HCT116 (cell line): ENCODE measurements at regions not wholly inside any gene's neighbourhood (a gene's known extent, or its start where the extent isn't known, plus 50 kb on each side); places are given as distances from the start of the nearest gene placed in this dataset.

Experiments used
- ATAC-seq: fragments of 200-7000 bp; cut with Tn5 transposase; 2 replicates; pipeline ENCODE4 v1.9.1; 2020; ENCODE audit warnings: mild to moderate bottlenecking, moderate library complexity
- BruUV-seq: library from RNA; stranded (reverse); fragments of 400-500 nt; replicated peaks from 2 replicates; lab custom pipeline; 2021; lab: Mats Ljungman, UMichigan
- CTCF ChIA-PET: fragments of 300-600 bp; sonication (Branson Sonifier 250); formaldehyde crosslinking; loops from one replicate; lab custom pipeline; 2021; ENCODE audit warnings: antibody characterized with exemption; lab: Charles Lee
- POLR2A ChIA-PET: fragments of 300-600, 350-600 bp; sonication (Branson Sonifier 250); formaldehyde crosslinking; loops from one replicate; lab custom pipeline; 2021; ENCODE audit warnings: antibody characterized with exemption; lab: Charles Lee
- RAD21 ChIA-PET, 2 experiments: fragments of 300-600 bp; sonication (Branson Sonifier 250); formaldehyde crosslinking; loops; one replicate each; lab custom pipeline; 2023; ENCODE audit warnings: low total read pairs in 2 of 2; ENCODE audit not compliant: uncharacterized antibody in 2 of 2, unreplicated experiment in 2 of 2, low non-redundant PET in 1 of 2; lab: Charles Lee
- DNase-seq: peaks from one replicate; pipeline ENCODE4 v3.0.0-alpha.2; 2010; ENCODE audit warnings: low read depth, low spot score
- H2AFZ ChIP-seq: fragments of 200-600 bp; shearing (Covaris generic), sonication (generic); 2 replicates; pipeline ENCODE4 v1.6.1; 2017; ENCODE audit warnings: low read depth, mixed run types, mixed read lengths, antibody characterized with exemption, low read length; ENCODE audit not compliant: poor library complexity, severe bottlenecking
- H3K27ac ChIP-seq: 2 replicates; pipeline ENCODE4 v1.5.1; 2012; ENCODE audit warnings: low read depth, low read length
- H3K27me3 ChIP-seq: fragments of 200-600 bp; sonication (generic); 2 replicates; pipeline ENCODE4 v1.6.1; 2016; ENCODE audit warnings: mixed run types, low read length, mixed read lengths; ENCODE audit not compliant: insufficient read depth
- H3K36me3 ChIP-seq, 2 experiments: fragments of 200-500 bp in 1 of 2; fragments of 200-600 bp in 1 of 2; sonication (Bioruptor generic) in 1 of 2; sonication (generic) in 1 of 2; 2 replicates each; pipeline versions ENCODE4 v1.5.1 to v1.6.1; 2014 to 2016; ENCODE audit warnings: low read length in 2 of 2, inconsistent platforms in 1 of 2, mixed read lengths in 1 of 2, mixed run types in 1 of 2; ENCODE audit not compliant: insufficient read depth in 2 of 2, control insufficient read depth in 1 of 2
- H3K4me1 ChIP-seq, 2 experiments: fragments of 200-600 bp in 1 of 2; sonication (generic) in 1 of 2; 2 replicates each; pipeline versions ENCODE4 v1.5.1 to v1.6.1; 2012 to 2017; ENCODE audit warnings: low read length in 2 of 2, inconsistent platforms in 1 of 2, mild to moderate bottlenecking in 1 of 2, mixed read lengths in 1 of 2, mixed run types in 1 of 2, moderate library complexity in 1 of 2; ENCODE audit not compliant: insufficient read depth in 2 of 2, control insufficient read depth in 1 of 2
- H3K4me2 ChIP-seq: fragments of 200-600 bp; sonication (generic); 2 replicates; pipeline ENCODE4 v1.6.1; 2017; ENCODE audit warnings: mixed run types, low read length, mixed read lengths
- H3K4me3 ChIP-seq, 2 experiments: fragments of 200-600 bp in 1 of 2; sonication (generic) in 1 of 2; replicated peaks in 1 of 2; 2 replicates each; pipeline ENCODE4 v1.5.1; 2011 to 2016; ENCODE audit warnings: low read length in 2 of 2, control low read depth in 1 of 2, low read depth in 1 of 2, mild to moderate bottlenecking in 1 of 2, mixed read lengths in 1 of 2, mixed run types in 1 of 2
- H3K79me2 ChIP-seq: fragments of 200-600 bp; sonication (generic); 2 replicates; pipeline ENCODE4 v1.6.1; 2017; ENCODE audit warnings: mild to moderate bottlenecking, mixed run types, low read length, moderate library complexity, mixed read lengths; ENCODE audit not compliant: insufficient read depth
- H3K9ac ChIP-seq: fragments of 200-600 bp; sonication (generic); 2 replicates; pipeline ENCODE4 v1.6.1; 2016; ENCODE audit warnings: low read length, mixed read lengths
- H3K9me2 ChIP-seq: fragments of 200-600 bp; sonication (generic), shearing (Covaris generic); 2 replicates; pipeline ENCODE4 v1.6.1; 2017; ENCODE audit warnings: mixed run types, mild to moderate bottlenecking, moderate library complexity; ENCODE audit not compliant: insufficient read depth
- H3K9me3 ChIP-seq, 2 experiments: fragments of 200-500 bp in 1 of 2; fragments of 200-600 bp in 1 of 2; sonication (Bioruptor generic) in 1 of 2; sonication (generic) in 1 of 2; 2 replicates each; pipeline ENCODE4 v1.6.1; 2014 to 2017; ENCODE audit warnings: low read length in 2 of 2, mixed read lengths in 2 of 2, inconsistent platforms in 1 of 2, low read depth in 1 of 2, mild to moderate bottlenecking in 1 of 2, mixed run types in 1 of 2, moderate library complexity in 1 of 2; ENCODE audit not compliant: control insufficient read depth in 1 of 2, insufficient read depth in 1 of 2
- H4K20me1 ChIP-seq: fragments of 200-600 bp; sonication (generic), shearing (Covaris generic); 2 replicates; pipeline ENCODE4 v1.6.1; 2017; ENCODE audit warnings: mixed run types, mild to moderate bottlenecking, moderate library complexity; ENCODE audit not compliant: insufficient read depth
- ATF3 ChIP-seq: IDR thresholded peaks from 2 replicates; pipeline ENCODE4 v1.6.1; 2012
- CBX3 ChIP-seq: IDR thresholded peaks from 2 replicates; pipeline ENCODE4 v1.6.1; 2012; ENCODE audit warnings: low read depth
- CEBPB ChIP-seq: IDR thresholded peaks from 2 replicates; pipeline ENCODE4 v1.6.1; 2012; ENCODE audit warnings: low read depth
- ELF1 ChIP-seq: IDR thresholded peaks from 2 replicates; pipeline ENCODE4 v1.6.1; 2012; ENCODE audit warnings: low read depth, borderline replicate concordance
- EZH2 ChIP-seq: fragments of 200-600 bp; sonication (generic); IDR thresholded peaks from 2 replicates; pipeline ENCODE4 v1.6.1; 2017; ENCODE audit warnings: antibody characterized with exemption, mixed run types
- EZH2phosphoT487 ChIP-seq: fragments of 200-600 bp; IDR thresholded peaks from 2 replicates; pipeline ENCODE4 v1.6.1; 2018; ENCODE audit warnings: antibody characterized with exemption, borderline replicate concordance
- FOSL1 ChIP-seq: IDR thresholded peaks from 2 replicates; pipeline ENCODE4 v1.6.1; 2012; ENCODE audit warnings: low read depth
- JUND ChIP-seq: IDR thresholded peaks from 2 replicates; pipeline ENCODE4 v1.6.1; 2012
- POLR2A ChIP-seq: IDR thresholded peaks from 2 replicates; pipeline ENCODE4 v1.7.0; 2011; ENCODE audit warnings: borderline replicate concordance; ENCODE audit not compliant: insufficient read depth, insufficient read length; ENCODE audit errors: extremely low read depth
- POLR2AphosphoS5 ChIP-seq: IDR thresholded peaks from 2 replicates; pipeline ENCODE4 v1.6.1; 2011; ENCODE audit warnings: mild to moderate bottlenecking, low read depth, low read length, moderate library complexity
- RAD21 ChIP-seq: IDR thresholded peaks from 2 replicates; pipeline ENCODE4 v1.6.1; 2012; ENCODE audit warnings: low read depth, mild to moderate bottlenecking
- SP1 ChIP-seq: IDR thresholded peaks from 2 replicates; pipeline ENCODE4 v1.6.1; 2012; ENCODE audit warnings: low read depth
- SRF ChIP-seq: IDR thresholded peaks from 2 replicates; pipeline ENCODE4 v1.6.1; 2012; ENCODE audit warnings: low read depth
- TCF7L2 ChIP-seq: IDR thresholded peaks from 2 replicates; pipeline ENCODE4 v1.7.0; 2011; ENCODE audit warnings: borderline replicate concordance, inconsistent platforms; ENCODE audit not compliant: insufficient read depth, insufficient read length; ENCODE audit errors: extremely low read depth
- ZNF274 ChIP-seq: fragments of 200-500 bp; sonication (Bioruptor generic); IDR thresholded peaks from 2 replicates; pipeline ENCODE4 v1.6.1; 2014; ENCODE audit warnings: mild to moderate bottlenecking, low read depth, low read length, inconsistent platforms
- intact Hi-C: fragments of 100-400 bp; cut with micrococcal nuclease; formaldehyde crosslinking; loops from 2 replicates; pipeline ENCODE4 v1.10.0; 2022
- TF ChIP-seq, protein P1 (sequence below): IDR thresholded peaks from 2 replicates; pipeline ENCODE4 v1.6.1; 2012
- TF ChIP-seq, protein P2 (sequence below): IDR thresholded peaks from 2 replicates; pipeline ENCODE4 v1.6.1; 2012; ENCODE audit warnings: low read depth

DNA sequence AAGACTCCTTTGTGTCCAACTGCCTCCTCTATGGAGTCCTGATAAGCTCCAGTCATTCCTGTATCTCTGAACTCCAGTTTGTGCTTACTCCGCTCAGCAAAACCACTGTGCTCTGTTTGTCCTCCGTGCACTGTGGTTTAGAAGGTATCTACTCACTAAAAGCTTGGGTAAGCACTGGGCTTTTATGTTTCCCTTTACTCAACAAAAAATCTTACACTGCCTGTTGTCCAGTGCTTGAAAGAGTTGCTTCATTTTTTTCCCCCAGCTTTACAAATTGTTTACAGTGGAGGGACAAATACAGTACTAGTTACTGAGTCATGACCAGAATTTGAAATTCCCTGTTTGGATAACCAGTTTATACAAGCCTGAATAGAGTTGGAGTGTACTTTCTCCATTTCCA, 545.3 kb upstream of the FAT1 start:
- TF ChIP-seq SRF (no peak), RAD21 (no peak), SP1 (no peak), EZH2 (no peak), TCF7L2 (no peak), CEBPB (no peak), ELF1 (no peak), EZH2phosphoT487 (no peak), ZNF274 (no peak), CBX3 (no peak), FOSL1 (no peak), JUND (no peak), POLR2A (no peak), ATF3 (no peak), POLR2AphosphoS5 (no peak)
- TF ChIP-seq, protein P1, sequence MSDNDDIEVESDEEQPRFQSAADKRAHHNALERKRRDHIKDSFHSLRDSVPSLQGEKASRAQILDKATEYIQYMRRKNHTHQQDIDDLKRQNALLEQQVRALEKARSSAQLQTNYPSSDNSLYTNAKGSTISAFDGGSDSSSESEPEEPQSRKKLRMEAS = no peak
- TF ChIP-seq, protein P2, sequence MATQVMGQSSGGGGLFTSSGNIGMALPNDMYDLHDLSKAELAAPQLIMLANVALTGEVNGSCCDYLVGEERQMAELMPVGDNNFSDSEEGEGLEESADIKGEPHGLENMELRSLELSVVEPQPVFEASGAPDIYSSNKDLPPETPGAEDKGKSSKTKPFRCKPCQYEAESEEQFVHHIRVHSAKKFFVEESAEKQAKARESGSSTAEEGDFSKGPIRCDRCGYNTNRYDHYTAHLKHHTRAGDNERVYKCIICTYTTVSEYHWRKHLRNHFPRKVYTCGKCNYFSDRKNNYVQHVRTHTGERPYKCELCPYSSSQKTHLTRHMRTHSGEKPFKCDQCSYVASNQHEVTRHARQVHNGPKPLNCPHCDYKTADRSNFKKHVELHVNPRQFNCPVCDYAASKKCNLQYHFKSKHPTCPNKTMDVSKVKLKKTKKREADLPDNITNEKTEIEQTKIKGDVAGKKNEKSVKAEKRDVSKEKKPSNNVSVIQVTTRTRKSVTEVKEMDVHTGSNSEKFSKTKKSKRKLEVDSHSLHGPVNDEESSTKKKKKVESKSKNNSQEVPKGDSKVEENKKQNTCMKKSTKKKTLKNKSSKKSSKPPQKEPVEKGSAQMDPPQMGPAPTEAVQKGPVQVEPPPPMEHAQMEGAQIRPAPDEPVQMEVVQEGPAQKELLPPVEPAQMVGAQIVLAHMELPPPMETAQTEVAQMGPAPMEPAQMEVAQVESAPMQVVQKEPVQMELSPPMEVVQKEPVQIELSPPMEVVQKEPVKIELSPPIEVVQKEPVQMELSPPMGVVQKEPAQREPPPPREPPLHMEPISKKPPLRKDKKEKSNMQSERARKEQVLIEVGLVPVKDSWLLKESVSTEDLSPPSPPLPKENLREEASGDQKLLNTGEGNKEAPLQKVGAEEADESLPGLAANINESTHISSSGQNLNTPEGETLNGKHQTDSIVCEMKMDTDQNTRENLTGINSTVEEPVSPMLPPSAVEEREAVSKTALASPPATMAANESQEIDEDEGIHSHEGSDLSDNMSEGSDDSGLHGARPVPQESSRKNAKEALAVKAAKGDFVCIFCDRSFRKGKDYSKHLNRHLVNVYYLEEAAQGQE = no peak
- no peak overlapping the region for H3K4me3 ChIP-seq

More for the DNA sequence above, 545.3 kb upstream of the FAT1 start:
- H3K9me2 ChIP-seq = no peaks in the 10 kb centered on the region
- ATAC-seq = no peak
- H3K79me2 ChIP-seq = no peaks in the 10 kb centered on the region
- no peak overlapping the region for H3K27ac ChIP-seq
- H3K4me1 ChIP-seq = no peaks in the 10 kb centered on the region
- H3K9ac ChIP-seq = no peak overlapping the region
- no peak overlapping the region for H2AFZ ChIP-seq
- no peaks in the 10 kb centered on the region for H3K36me3 ChIP-seq
- CTCF ChIA-PET = no interaction called here
- H3K4me2 ChIP-seq = no peak overlapping the region
- no peak for DNase-seq
- no peaks in the 10 kb centered on the region for H3K27me3 ChIP-seq
- H4K20me1 ChIP-seq = no peaks in the 10 kb centered on the region
- RAD21 ChIA-PET = no interaction called here
- POLR2A ChIA-PET = no interaction called here
- BruUV-seq = no TSS peak
- H3K9me3 ChIP-seq = no peaks in the 10 kb centered on the region
- intact Hi-C loops = no loop called here
